ENCODE measurements at regions not wholly inside any gene's neighbourhood (a gene's known extent, or its start where the extent isn't known, plus 50 kb on each side); places are given as distances from the start of the nearest gene placed in this dataset.

DNA sequence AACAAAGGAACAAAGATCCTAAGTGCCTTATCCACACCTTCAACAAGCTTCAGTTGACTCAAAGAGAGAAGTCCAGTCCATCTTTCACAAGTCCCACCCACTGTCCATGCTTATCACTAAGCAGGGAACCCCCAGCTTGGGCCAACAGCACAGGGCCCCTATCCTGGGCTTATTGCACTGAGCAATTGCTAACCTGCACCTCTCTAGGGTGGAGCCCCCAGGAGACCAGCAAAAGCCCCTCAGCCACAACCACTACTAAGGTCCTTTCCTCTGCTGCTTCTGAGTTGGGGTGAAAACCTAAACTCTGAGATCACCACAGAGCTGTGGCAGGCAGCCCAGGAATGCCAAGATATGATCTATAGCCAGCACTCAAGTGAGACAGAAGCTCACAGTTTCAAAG is 96.7 kb upstream of the PBDC1 start:
- TF ChIP-seq CTCF (IDR thresholded peaks at IDR 0.05; ENCODE audit: unreplicated experiment) = no peak
- peaks cover 49% of the 10 kb centered on the region for H3K9me3 Mint-ChIP-seq

DNA sequence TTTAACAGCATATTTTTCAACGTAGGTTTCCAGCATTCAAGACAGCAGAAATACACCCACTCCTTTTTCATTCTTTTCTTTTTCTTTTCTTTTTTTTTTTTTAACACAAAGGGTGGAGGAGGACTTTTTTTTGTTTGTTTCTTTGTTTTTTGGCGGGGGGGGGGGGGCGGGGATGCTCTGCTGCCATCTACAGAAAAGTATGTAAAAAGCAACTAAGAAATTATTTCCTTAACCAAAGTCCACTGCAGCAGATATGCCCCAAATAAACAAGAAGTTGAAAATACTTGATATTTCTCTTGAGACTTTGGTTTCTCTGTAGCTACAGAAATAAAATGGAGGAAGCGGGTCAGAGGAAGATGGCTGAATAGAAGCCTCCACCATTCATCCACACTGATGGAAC is 63.2 kb upstream of the PBDC1 start:
- Mint-ChIP-seq H3K4me3 (no peak overlapping the region), H3K4me1 (no peaks in the 10 kb centered on the region), H3K27ac (no peak overlapping the region), H3K9me3 (peaks cover 14% of the 10 kb centered on the region), H3K27me3 (ENCODE audit: low read depth) (no peaks in the 10 kb centered on the region), H3K36me3 (no peaks in the 10 kb centered on the region)
- no peak for DNase-seq (ENCODE audit: low spot score in 2 of 2, unreplicated experiment in 2 of 2)
- no peak for TF ChIP-seq CTCF (IDR thresholded peaks at IDR 0.05; ENCODE audit: unreplicated experiment)

More for the DNA sequence above, 96.7 kb upstream of the PBDC1 start:
- Mint-ChIP-seq H3K4me1 (no peaks in the 10 kb centered on the region), H3K27ac (no peak overlapping the region), H3K36me3 (no peaks in the 10 kb centered on the region), H3K4me3 (no peak overlapping the region), H3K27me3 (ENCODE audit: low read depth) (no peaks in the 10 kb centered on the region)
- DNase-seq (ENCODE audit: low spot score in 2 of 2, unreplicated experiment in 2 of 2) = no peak
